ENCODE measurements at regions not wholly inside any gene's neighbourhood (a gene's known extent, or its start where the extent isn't known, plus 50 kb on each side); places are given as distances from the start of the nearest gene placed in this dataset.
"Not testable (repeated sequence)": the region's sequence is repeated elsewhere in the genome, so short reads cannot be mapped to it uniquely, and the experiment has no call there.

DNA sequence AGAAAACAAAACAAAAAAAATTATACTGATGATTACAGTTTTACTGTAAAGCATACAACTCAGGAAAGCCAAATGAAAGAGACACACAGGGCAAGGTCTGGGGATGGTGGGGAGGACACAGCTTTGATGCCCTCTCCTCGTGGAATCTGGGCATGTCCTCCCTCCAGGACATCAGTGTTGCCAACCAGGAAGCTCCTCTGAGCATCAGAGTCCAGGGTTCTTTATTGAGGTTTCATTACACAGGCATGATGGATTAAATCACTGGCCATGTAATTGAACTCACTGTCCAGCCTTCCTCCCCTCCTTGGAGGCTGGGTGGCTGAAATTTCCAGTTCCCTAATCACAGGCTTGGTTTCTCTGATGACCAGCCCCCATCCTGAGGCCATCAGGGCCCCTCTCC, 89.6 kb upstream of the MIER3 start:
- Mint-ChIP-seq H3K27me3 (ENCODE audit: low read depth) (no peaks in the 10 kb centered on the region), H3K9me3 (no peaks in the 10 kb centered on the region), H3K4me1 (ENCODE audit: low read depth) (no peaks in the 10 kb centered on the region), H3K4me3 (no peak overlapping the region), H3K27ac (no peak overlapping the region), H3K36me3 (ENCODE audit: low read depth) (no peaks in the 10 kb centered on the region)

DNA sequence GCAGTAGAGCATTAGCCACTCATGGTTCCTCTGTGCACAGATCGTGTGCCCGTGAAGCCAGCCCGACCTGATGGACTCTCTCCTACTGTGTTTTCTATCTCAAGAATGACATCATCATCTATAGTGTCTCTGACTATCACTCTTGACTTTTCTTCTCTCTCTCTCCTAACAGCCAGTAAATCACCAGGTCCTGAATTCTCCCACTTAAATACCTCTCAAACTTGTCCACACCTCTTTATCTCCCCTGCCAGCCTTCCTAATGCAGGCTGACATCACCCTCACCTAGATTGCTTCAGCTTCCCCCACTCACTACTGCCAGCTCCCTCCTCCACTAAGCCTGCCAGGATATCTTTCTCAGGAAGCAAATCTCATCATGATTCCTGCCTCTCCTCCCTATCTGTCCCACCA, 90.6 kb upstream of the MIER3 start:
- Mint-ChIP-seq H3K4me1 (ENCODE audit: low read depth) (no peaks in the 10 kb centered on the region), H3K27me3 (ENCODE audit: low read depth) (no peaks in the 10 kb centered on the region), H3K27ac (no peak overlapping the region), H3K36me3 (ENCODE audit: low read depth) (no peaks in the 10 kb centered on the region), H3K4me3 (no peak overlapping the region), H3K9me3 (no peaks in the 10 kb centered on the region)

DNA sequence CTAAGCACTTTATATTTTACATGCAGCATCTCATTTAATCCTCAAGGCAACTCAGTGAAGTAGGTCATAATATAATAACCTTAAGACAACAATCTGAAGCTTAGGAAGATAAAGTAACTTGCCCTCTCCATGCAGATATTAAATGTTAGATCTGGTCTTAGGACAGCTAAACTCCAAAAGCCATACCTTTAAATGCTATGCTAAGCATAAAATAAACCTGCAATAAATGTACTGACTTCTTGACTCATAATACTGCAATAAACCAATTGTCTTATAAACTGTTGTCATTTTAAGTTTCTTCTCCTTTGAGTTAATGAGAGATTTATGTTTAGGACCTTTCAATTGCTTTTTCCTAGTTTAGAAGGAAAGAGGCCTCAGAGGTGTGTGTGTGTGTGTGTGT, 102.2 kb upstream of the MIER3 start:
- no peaks in the 10 kb centered on the region for H3K4me1 Mint-ChIP-seq (ENCODE audit: low read depth)
- no peaks in the 10 kb centered on the region for H3K9me3 Mint-ChIP-seq
- H3K36me3 Mint-ChIP-seq (ENCODE audit: low read depth), result no peaks in the 10 kb centered on the region
- H3K4me3 Mint-ChIP-seq, result no peak overlapping the region
- H3K27me3 Mint-ChIP-seq (ENCODE audit: low read depth), result peaks cover 19% of the 10 kb centered on the region
- H3K27ac Mint-ChIP-seq, result no peak overlapping the region

DNA sequence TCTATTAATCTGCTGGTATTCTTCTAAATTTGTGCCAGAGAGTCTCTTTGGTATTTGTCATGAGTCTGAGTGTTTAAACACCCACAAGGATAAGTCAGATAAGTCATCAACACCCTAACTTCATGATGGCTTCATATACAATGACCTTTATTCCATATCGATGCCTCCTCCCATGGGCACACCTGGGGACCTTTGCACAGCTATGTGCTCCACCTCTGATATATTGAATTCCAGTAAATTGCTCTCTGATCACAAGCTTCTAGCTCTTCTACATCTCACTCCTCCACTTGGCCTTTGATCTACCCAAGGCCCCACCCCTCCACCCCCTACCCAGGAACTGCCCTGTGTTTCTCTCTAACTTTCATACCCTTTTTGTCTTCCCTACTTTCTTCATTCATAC, 102.7 kb upstream of the MIER3 start:
- Mint-ChIP-seq H3K27me3 (ENCODE audit: low read depth) (peaks cover 14% of the 10 kb centered on the region), H3K4me1 (ENCODE audit: low read depth) (no peaks in the 10 kb centered on the region), H3K36me3 (ENCODE audit: low read depth) (no peaks in the 10 kb centered on the region), H3K27ac (no peak overlapping the region), H3K4me3 (no peak overlapping the region), H3K9me3 (no peaks in the 10 kb centered on the region)

DNA sequence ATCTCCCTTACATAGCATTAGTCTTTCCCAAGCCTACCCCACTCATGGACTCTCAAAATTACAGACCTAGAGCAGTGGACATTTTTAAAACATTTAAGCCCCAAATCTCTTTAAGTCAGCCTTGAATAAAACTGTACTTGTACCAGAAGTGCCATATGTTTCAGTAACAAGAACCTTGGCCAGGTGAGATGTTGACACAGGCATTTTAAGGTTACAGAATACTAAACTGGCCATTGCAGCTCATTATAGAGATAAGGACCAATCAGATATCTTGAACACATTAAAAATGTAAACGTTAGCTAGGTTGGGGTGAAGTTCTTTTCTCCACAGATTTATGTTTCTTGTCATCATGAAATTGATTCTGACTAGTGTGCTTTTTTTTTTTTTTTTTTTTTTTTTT, 103.8 kb upstream of the MIER3 start:
- no peaks in the 10 kb centered on the region for H3K4me1 Mint-ChIP-seq (ENCODE audit: low read depth)
- no peak overlapping the region for H3K4me3 Mint-ChIP-seq
- no peak overlapping the region for H3K27ac Mint-ChIP-seq
- H3K9me3 Mint-ChIP-seq, result no peaks in the 10 kb centered on the region
- peaks cover 11% of the 10 kb centered on the region for H3K27me3 Mint-ChIP-seq (ENCODE audit: low read depth)
- no peaks in the 10 kb centered on the region for H3K36me3 Mint-ChIP-seq (ENCODE audit: low read depth)

DNA sequence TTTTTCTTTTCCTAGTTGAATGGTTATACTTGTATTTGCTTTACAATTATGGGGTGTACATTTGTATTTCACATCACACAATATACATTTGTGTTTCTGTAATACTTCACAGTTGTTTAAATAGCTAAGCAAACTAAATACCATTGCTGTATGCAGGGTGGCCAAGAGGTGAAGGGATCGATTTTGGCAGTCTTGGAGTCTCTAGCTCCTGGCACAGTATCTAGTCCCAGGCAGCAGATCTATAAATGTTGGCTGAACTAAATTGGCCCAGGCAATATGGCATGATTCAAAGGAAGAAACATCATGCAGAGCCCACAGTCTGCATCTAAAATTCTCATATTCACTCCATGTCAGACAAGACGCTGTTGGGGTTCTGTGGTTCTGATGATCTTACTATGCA, 110.1 kb upstream of the GPBP1 start:
- peaks cover 11% of the 10 kb centered on the region for H3K9me3 Mint-ChIP-seq
- H3K4me1 Mint-ChIP-seq (ENCODE audit: low read depth), result no peaks in the 10 kb centered on the region
- peaks cover 26% of the 10 kb centered on the region for H3K27me3 Mint-ChIP-seq (ENCODE audit: low read depth)
- H3K4me3 Mint-ChIP-seq, result no peak overlapping the region
- no peaks in the 10 kb centered on the region for H3K36me3 Mint-ChIP-seq (ENCODE audit: low read depth)
- H3K27ac Mint-ChIP-seq, result no peak overlapping the region

DNA sequence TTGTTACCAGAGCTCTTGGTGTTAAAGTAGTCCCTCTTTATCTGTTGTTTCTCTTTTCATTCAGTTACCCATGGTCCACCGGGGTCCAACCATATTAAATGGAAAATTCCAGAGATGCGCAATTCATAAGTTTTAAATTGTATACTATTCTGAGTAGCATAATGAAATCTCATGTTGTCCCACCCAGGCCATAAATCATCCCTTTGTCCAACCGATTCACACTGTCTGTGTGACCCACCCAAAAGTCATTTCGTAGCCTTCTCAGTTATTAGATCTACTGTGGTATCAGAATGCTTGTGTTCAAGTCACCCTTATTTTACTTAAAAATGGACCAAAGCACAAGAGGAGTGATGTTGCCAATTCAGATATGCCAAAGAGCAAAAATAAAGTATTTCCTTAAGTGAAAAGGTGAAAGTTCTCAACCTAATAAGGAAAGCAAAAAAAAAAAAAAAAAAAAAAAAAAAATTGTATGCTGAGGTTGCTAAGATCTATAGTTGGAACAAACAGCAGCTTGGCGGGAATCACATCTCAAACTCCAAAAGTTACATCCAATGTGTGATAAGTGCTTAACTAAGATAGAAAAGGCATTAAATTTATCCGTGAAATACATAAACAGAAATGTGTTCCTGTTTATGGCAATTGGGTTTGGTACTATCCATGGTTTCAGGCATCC, 106.8 kb upstream of the GPBP1 start:
- H3K27ac Mint-ChIP-seq, result no peak overlapping the region
- H3K36me3 Mint-ChIP-seq (ENCODE audit: low read depth), result no peaks in the 10 kb centered on the region
- no peaks in the 10 kb centered on the region for H3K4me1 Mint-ChIP-seq (ENCODE audit: low read depth)
- peaks cover 20% of the 10 kb centered on the region for H3K9me3 Mint-ChIP-seq
- H3K27me3 Mint-ChIP-seq (ENCODE audit: low read depth), result peaks cover 25% of the 10 kb centered on the region
- no peak overlapping the region for H3K4me3 Mint-ChIP-seq

DNA sequence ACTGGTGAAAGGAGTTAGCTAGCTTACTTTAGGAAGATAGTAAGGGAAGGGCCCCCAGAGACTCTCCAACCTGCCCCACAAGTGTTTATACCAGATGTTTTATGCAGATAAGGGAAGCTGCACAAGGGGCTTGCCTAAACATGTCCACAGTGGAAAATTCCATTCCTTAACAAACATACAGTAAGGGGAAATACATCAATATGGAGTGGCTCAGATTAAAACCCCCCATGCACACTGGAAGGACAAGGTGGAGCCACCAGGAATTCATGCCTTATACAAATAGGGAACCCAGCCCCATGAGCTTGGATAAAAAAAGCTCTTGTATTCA, 106.3 kb upstream of the GPBP1 start:
- no peaks in the 10 kb centered on the region for H3K4me1 Mint-ChIP-seq (ENCODE audit: low read depth)
- peaks cover 20% of the 10 kb centered on the region for H3K9me3 Mint-ChIP-seq
- H3K27me3 Mint-ChIP-seq (ENCODE audit: low read depth), result peaks cover 27% of the 10 kb centered on the region
- H3K36me3 Mint-ChIP-seq (ENCODE audit: low read depth), result no peaks in the 10 kb centered on the region
- no peak overlapping the region for H3K4me3 Mint-ChIP-seq
- H3K27ac Mint-ChIP-seq, result no peak overlapping the region

DNA sequence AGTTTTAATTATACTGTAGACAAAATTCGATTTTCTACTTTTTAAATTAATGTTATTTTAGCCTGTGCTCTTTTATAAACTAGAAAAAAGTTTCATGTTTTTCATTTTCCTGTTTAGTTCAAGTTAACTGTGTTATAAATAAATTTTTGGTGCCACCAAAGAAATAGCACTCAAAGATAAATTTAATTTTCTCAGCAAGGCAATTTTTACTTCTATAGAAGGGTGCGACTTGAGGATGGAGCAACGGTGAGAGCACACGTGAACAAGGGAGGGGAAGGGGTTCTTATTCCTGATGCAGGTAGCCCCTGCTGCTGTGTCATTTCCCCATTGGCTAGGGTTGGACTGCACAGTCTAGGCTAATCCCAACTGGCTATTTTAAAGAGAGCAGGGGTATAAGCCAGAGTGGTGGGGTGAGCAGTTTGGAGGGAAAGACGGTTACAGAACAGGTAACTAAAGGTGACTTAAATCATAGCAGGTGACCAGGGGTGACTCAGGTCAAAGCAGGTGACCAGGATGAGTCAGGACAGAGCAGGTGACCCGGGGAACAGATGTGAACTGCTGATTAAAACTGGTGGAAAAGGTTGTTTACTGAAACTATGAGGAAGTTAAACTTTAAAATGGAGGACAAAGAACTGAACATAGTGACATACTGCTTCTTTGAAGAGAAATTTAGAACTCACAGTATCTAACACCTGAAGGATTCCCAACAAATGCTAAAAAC, 104.6 kb upstream of the GPBP1 start:
- H3K27ac Mint-ChIP-seq, result no peak overlapping the region

DNA sequence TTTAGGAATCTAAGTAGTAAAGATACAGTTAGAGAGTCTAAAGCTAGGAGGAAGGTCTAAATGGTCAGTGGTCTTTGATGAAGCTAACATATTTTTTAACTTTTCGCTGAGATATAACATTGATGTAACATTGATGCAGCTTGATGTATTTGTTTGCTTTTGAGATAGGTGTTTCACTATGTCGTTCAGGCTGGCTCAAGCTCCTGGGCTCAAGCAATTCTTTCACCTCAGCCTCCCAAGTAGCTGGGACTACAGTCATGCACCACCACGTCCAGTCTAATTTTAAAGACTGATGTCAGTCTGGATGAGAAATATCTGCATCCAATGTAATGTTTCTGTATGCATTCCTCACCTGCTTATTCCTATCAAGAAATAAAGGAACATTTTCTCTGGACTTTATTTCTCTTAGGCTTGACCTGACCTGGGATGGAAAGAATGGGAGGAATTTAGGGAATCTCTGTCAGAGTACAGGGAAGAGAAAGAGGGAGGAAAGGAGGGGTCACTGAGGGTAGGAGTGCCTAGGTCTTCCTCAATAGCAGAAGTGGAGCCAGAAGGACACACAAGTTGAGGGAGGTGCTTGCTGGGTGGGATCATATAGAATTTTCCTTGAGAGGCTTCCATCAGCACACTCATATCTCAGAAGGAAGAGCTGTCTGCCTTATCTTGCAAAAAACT, 101.5 kb upstream of the GPBP1 start:
- Mint-ChIP-seq H3K27me3 (ENCODE audit: low read depth) (peaks cover 19% of the 10 kb centered on the region), H3K4me3 (no peak overlapping the region), H3K9me3 (peaks cover 9% of the 10 kb centered on the region), H3K4me1 (ENCODE audit: low read depth) (no peaks in the 10 kb centered on the region), H3K36me3 (ENCODE audit: low read depth) (no peaks in the 10 kb centered on the region), H3K27ac (no peak overlapping the region)

More for the DNA sequence above, 104.6 kb upstream of the GPBP1 start:
- no peaks in the 10 kb centered on the region for H3K36me3 Mint-ChIP-seq (ENCODE audit: low read depth)
- H3K4me3 Mint-ChIP-seq, result no peak overlapping the region
- H3K27me3 Mint-ChIP-seq (ENCODE audit: low read depth), result peaks cover 22% of the 10 kb centered on the region
- no peaks in the 10 kb centered on the region for H3K4me1 Mint-ChIP-seq (ENCODE audit: low read depth)
- peaks cover 14% of the 10 kb centered on the region for H3K9me3 Mint-ChIP-seq

DNA sequence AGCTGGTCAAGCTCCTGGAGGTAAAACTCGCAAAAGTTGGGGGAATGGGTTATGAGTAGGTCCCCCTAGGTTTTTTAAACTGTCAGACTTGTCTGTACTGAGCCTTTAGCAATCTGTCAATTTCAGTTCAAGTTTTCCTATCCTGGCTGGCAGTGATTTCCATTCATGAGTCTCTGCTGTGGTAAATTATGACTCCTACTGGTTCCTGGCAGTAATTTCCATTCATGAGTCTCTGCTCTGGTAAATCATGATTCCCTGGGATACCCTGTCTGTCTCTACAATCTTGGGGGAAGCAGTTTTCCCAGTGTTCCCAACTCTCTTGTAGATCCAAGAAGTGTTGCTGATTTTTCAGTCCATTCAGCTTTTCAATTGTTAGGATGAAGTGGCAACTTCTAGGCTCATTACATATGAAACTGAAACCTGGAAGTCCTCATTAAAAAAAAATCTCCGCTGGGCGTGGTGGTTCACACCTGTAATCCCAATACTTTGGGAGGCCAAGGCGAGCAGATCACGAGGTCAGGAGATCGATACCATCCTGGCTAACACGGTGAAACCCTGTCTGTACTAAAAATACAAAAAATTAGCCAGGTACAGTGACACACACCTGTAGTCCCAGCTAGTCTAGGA, 91.3 kb upstream of the GPBP1 start:
- Mint-ChIP-seq H3K27ac (no peak overlapping the region), H3K36me3 (ENCODE audit: low read depth) (no peaks in the 10 kb centered on the region), H3K4me1 (ENCODE audit: low read depth) (no peaks in the 10 kb centered on the region), H3K4me3 (no peak overlapping the region), H3K27me3 (ENCODE audit: low read depth) (peaks cover 26% of the 10 kb centered on the region), H3K9me3 (no peaks in the 10 kb centered on the region)

DNA sequence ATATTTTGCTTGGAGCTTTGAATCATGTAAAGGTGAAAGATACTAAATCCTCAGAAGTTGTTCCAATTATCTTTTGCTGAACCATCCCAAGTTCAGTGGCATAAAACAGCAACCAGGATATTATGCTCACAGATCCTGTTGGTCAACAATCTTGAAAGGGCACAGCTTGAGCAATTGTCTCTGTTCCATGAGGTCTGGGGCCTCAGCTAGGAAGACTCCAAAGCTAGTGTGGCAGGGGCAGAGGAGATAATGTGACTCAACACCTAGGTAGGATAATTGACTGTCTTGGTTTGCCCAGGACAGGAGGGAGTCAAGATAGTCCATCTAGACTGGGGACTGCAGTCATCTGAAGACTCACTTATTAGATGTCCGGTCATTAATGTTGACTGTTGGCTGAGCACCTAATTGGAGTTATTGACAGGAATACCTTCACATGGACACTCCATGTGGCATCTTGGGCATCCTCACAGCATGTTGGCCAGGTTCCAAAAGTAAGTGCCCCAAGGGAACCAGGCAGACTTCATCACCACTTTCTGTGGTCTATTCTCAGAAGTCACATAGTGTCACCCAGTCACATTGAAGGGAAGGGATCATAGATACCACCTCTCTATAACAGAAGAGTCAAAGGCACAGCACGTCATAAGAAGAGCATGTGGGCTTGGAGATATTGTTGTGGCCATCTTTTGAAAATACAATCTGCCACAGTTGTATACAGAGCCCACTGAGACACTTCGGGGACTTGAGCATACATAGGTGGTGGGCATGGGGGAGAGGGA, 88.4 kb upstream of the GPBP1 start:
- no peaks in the 10 kb centered on the region for H3K36me3 Mint-ChIP-seq (ENCODE audit: low read depth)
- no peaks in the 10 kb centered on the region for H3K9me3 Mint-ChIP-seq
- H3K27me3 Mint-ChIP-seq (ENCODE audit: low read depth), result peaks cover 26% of the 10 kb centered on the region
- H3K27ac Mint-ChIP-seq, result no peak overlapping the region
- no peaks in the 10 kb centered on the region for H3K4me1 Mint-ChIP-seq (ENCODE audit: low read depth)
- H3K4me3 Mint-ChIP-seq, result no peak overlapping the region

DNA sequence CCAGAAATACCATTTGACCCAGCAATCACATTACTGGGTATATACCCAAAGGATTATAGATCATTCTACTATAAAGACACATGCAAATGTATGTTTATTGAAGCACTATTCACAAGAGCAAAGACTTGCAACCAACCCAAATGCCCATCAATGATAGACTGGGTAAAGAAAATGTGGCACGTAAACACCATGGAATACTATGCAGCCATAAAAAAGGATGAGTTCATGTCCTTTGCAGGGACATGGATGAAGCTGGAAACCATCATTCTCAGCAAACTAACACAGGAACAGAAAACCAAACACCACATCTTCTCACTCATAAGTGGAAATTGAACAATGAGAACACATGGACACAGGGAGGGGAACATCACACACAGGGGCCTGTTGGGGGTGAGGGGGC, 85.9 kb upstream of the GPBP1 start:
- H3K9me3 Mint-ChIP-seq; H3K4me3 Mint-ChIP-seq; H3K27ac Mint-ChIP-seq; H3K4me1 Mint-ChIP-seq (ENCODE audit: low read depth); H3K27me3 Mint-ChIP-seq (ENCODE audit: low read depth); H3K36me3 Mint-ChIP-seq (ENCODE audit: low read depth): not testable (repeated sequence)
